Activated T-cell treated with anti-CD3 and anti-CD28 coated beads, Interleukin-2, amount 50 U/mL, for 24 hours (primary cell): ENCODE measurements at regions not wholly inside any gene's neighbourhood (a gene's known extent, or its start where the extent isn't known, plus 50 kb on each side); places are given as distances from the start of the nearest gene placed in this dataset.

Source experiments
- DNase-seq: peaks from one replicate; pipeline ENCODE4 v3.0.0-alpha.2; 2020
- H3K27ac Mint-ChIP-seq: 2 replicates; pipeline ENCODE4 v1.8.0; 2020; ENCODE audit warnings: mild to moderate bottlenecking, mixed read lengths
- H3K27me3 Mint-ChIP-seq: 2 replicates; pipeline ENCODE4 v1.8.0; 2020; ENCODE audit warnings: mixed read lengths
- H3K36me3 Mint-ChIP-seq: 2 replicates; pipeline ENCODE4 v1.8.0; 2020; ENCODE audit warnings: low read depth, mixed read lengths
- H3K4me1 Mint-ChIP-seq: 2 replicates; pipeline ENCODE4 v1.8.0; 2020; ENCODE audit warnings: low read depth, mixed read lengths
- H3K4me3 Mint-ChIP-seq: 2 replicates; pipeline ENCODE4 v1.8.0; 2020; ENCODE audit warnings: mild to moderate bottlenecking, moderate library complexity, mixed read lengths
- H3K9me3 Mint-ChIP-seq: 2 replicates; pipeline ENCODE4 v1.8.0; 2020; ENCODE audit warnings: mixed read lengths

DNA sequence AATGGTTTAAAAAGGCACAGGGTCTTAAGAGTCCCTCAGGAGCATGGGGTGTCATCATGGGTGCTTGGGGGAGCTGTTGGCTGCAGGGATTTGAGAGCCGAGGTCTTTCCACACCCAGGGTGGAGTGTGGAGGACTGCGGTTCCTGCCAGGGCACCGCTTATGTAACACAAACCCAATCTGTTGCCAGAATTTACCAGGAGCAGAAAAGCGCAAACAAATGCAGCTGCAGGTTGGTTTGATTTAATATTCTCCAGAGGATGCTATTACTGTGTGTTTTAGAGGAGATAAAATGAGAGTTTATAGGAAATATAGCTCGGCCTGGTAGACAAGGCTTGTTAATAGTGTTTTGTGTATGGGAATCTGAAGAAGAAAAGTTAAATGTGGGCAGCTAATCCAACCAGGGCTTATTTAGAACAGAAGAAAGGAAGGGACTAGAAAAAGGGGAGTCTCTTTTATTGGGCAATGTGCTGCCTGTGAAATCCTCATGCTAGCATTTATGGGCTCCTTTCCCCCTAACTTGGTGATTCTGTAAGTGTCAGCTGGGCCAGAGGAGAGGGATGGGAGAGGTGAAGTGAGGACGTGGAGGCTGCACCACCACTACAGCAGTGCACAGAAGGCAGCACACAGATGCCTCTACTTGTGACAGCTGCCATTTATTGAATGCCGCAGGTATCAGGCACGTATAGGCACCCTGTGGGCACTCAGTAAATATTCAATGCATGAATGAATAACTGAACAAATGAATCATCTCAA is 174.7 kb downstream of the KATNIP start:
- Mint-ChIP-seq H3K27me3 (no peaks in the 10 kb centered on the region), H3K4me1 (peaks cover 1% of the 10 kb centered on the region), H3K4me3 (no peak overlapping the region), H3K9me3 (no peaks in the 10 kb centered on the region), H3K27ac (no peak overlapping the region), H3K36me3 (peaks cover 62% of the 10 kb centered on the region)
- no peak for DNase-seq

DNA sequence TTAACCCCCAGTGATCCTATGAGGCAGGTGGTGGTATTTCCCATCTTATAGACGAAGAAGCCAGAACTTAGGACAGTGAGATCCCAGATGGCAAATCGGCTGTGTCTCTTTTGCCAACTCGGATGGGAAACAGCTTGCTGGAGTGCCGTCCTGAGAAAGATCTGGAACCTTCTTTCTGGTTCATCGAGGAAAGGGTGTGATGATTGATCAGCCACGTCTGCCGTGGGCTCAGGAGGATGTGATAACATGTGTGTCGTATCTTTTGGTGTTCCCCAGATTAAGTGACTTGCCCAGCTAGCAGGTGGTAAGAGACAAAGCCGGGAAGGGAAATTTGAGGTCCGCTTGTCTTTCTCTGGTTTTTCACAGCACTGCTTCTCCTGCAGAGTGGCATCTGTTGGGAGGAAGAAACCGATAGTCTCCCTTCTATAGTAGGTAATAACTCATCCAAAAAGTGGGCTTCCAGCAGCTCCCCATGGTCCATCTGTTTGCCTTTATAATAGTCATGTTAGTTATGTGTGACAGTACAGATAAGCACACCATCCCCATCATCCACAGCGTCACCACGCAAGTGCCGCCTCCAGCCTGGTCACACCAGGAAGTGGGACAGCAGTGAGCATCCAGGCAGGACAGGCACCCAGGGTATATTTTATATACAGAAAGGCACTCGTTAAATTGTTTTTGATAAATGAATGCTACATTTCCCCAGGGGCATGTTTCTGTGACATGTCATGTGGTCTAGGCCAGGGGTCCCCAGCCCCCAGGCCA is 175.5 kb downstream of the KATNIP start:
- no peak overlapping the region for H3K4me3 Mint-ChIP-seq
- DNase-seq: no peak
- no peaks in the 10 kb centered on the region for H3K27me3 Mint-ChIP-seq
- peaks cover 3% of the 10 kb centered on the region for H3K4me1 Mint-ChIP-seq
- H3K27ac Mint-ChIP-seq: no peak overlapping the region
- H3K9me3 Mint-ChIP-seq: no peaks in the 10 kb centered on the region
- H3K36me3 Mint-ChIP-seq: peaks cover 61% of the 10 kb centered on the region

DNA sequence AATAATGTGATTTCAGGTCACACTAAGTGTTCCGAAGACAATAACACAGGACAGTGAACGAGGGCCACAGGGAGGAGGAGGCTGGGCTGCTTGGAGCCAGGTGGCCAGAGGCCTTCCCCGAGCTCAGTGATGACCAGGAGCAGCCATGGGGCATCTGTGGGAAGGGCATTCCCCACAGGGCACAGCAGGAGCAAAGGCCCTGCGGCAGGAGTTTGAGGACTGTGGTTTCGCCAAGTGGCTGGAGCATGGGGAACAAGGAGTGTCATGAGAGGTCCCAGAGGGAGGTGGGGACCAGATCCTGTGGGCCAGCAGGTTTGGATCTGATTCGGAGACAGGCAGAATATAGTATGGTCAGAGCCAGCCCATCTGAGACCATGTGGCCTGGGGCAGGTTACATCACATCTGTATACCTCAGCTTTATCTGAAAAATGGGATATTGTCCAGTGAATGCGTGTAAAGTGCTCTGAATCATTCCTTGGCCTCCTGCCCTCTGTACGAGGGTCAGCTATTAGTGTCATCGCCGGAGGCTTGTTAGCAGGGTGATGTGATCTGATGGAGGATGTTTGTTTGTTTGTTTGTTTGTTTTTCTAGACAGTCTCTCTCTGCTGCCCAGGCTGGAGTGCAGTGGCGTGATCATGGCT is 176.8 kb downstream of the KATNIP start:
- Mint-ChIP-seq H3K9me3 (no peaks in the 10 kb centered on the region), H3K27me3 (no peaks in the 10 kb centered on the region), H3K4me3 (no peak overlapping the region), H3K4me1 (peaks cover 3% of the 10 kb centered on the region), H3K27ac (no peak overlapping the region), H3K36me3 (peaks cover 52% of the 10 kb centered on the region)
- no peak for DNase-seq

DNA sequence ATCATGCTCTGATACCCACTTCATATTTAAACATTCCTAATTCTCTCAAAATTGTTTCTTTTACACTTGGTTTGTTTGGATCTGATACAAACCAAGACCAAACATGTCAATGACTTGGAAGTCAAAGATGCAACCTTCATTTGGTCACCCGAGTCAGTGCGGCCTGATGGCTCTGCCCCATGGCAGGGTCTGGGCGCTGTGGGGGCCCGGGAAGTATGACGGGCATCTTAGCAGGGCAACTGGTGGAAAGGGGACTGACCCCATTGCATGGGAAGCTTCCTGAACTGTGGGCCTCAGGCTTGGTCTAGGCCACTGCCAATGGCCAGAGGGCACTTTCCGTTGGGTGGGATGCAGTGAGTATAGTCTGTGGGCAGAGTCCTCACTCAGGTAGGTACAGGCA is 178.0 kb downstream of the KATNIP start:
- no peak for DNase-seq
- no peaks in the 10 kb centered on the region for H3K9me3 Mint-ChIP-seq
- H3K4me1 Mint-ChIP-seq: peaks cover 3% of the 10 kb centered on the region
- H3K27me3 Mint-ChIP-seq: no peaks in the 10 kb centered on the region
- H3K36me3 Mint-ChIP-seq: peaks cover 44% of the 10 kb centered on the region
- H3K4me3 Mint-ChIP-seq: no peak overlapping the region
- no peak overlapping the region for H3K27ac Mint-ChIP-seq

DNA sequence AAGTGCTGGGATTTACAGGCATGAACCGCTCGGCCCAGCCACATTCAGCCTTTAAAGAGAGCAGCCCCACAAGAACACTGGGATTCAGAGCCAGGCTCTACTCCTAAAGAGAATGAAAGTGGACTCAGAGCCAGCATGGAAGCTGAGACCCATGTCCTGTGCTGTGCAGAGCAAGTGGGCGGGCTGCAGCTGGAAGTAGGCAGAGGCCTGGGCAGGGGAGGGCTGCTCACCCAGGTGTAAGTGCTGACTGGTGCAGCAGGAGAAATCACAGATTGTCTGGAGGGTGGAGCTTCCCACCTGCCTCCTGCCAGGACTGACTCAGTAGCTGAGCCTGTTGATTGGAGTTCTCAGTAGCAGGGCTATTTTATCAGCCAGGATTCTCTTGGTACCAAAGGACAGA is 178.7 kb downstream of the KATNIP start:
- H3K27ac Mint-ChIP-seq: no peak overlapping the region
- H3K27me3 Mint-ChIP-seq: no peaks in the 10 kb centered on the region
- H3K4me1 Mint-ChIP-seq: peaks cover 3% of the 10 kb centered on the region
- H3K9me3 Mint-ChIP-seq: no peaks in the 10 kb centered on the region
- DNase-seq: no peak
- H3K4me3 Mint-ChIP-seq: no peak overlapping the region
- H3K36me3 Mint-ChIP-seq: peaks cover 44% of the 10 kb centered on the region

DNA sequence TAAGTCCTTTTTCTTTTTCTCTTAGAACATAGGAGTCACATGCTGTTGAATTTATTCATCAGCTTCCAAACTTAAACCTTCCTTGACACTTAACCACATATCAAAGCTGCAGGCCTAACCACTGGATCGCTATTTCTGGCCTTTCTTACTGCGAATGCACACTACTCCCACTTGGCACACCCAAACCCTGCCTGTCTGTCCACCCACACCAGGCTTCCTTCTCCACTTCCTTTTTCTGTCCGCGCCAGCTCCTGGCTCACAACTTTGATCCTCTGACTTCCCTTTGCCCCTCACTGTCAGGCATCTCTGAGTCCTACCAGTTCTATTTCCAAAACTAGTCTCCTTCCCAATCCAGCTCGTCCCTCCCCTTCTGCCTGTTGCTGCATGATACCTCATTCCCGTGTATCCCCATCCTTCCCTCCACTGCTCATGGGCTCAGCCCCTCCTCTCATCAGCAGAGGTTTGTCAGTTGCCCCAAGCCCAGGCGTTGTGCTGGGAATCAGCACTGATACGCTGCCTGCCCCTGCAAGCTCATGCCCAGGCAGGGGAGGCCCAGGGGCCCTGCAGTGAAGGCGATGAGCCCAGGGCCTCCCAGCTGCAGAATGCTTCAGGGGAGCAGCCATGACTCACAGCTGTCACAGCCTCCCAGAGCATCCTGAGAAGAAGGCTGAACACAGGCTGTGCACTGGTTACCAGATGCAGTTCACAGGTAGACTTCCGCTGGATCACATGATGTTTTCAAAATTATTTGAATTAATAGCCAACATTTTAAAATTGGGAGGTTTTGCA is 179.8 kb downstream of the KATNIP start:
- no peak overlapping the region for H3K4me3 Mint-ChIP-seq
- peaks cover 34% of the 10 kb centered on the region for H3K36me3 Mint-ChIP-seq
- H3K27ac Mint-ChIP-seq: peak overlapping the region; percentile 12
- peaks cover 3% of the 10 kb centered on the region for H3K4me1 Mint-ChIP-seq
- no peak for DNase-seq
- H3K27me3 Mint-ChIP-seq: no peaks in the 10 kb centered on the region
- no peaks in the 10 kb centered on the region for H3K9me3 Mint-ChIP-seq

DNA sequence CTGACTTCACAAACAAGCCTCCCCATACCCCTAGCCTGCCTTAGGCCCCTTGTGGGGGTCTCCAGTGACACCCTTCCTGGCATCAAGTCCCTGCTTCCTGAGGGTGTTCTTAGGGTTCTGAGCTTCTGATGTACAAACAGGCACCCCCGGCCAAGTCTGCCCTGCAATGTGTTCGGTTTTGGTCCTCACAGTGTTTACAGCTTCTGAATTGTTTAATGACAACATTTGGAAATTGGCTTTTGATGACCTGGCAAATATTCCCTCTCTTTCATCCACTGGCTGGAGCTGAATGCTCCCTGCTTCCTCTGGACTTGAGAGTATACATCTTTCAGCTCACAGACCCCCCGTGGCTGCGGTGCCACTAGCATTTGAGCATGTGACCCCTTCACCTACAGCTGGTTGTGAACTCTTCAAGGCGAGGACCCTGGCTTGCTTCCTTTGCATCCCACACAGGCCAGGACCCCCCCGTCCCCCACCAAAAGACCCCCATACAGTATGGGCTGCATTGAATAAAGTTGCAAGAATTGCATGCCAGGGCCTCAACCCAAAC is 180.8 kb downstream of the KATNIP start:
- Mint-ChIP-seq H3K4me3 (no peak overlapping the region), H3K4me1 (peaks cover 3% of the 10 kb centered on the region), H3K27me3 (no peaks in the 10 kb centered on the region), H3K36me3 (peaks cover 29% of the 10 kb centered on the region), H3K9me3 (no peaks in the 10 kb centered on the region), H3K27ac (no peak overlapping the region)
- no peak for DNase-seq

DNA sequence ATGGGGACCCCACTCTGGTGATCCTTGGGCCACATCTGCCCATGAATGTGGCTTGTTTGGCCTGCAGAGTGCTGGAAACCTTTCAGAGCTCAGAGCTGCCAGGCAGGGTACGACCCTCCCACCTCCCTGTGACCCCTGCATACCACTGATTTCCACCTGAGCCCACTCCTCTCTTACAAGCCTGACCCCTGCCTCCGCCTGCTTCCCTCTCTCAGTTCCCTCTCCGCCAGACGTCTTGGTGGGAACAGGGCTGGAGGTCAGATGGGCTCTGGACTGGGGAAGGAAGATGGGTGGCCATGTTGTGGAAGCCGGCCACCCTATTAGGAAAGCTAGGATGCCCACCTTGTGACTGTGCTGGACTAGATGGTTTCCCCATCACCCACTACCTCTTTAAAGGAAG is 185.1 kb downstream of the KATNIP start:
- Mint-ChIP-seq H3K4me1 (no peaks in the 10 kb centered on the region), H3K27ac (no peak overlapping the region), H3K4me3 (no peak overlapping the region), H3K9me3 (no peaks in the 10 kb centered on the region), H3K27me3 (no peaks in the 10 kb centered on the region), H3K36me3 (peaks cover 19% of the 10 kb centered on the region)
- DNase-seq: no peak

DNA sequence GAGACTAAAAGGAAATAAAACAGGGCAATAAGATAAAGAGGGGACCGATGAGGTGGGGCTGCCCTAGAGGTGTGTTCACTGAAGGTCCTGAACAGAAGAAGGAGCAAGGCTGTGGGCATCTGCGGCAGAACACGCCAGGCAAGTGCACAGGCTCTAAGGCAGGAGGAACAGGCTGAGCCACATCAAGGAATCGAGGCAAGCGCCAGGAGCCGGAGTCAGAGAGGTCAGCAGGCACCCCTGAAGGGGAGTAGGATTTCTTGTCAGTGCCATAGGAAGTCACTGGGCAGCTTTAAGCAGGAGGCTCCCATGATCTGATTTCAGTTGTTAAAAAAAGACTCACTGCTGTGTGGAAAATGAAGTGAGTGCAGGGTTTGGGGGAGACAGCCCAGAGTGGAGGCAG is 186.5 kb downstream of the KATNIP start:
- Mint-ChIP-seq H3K9me3 (no peaks in the 10 kb centered on the region), H3K4me3 (no peak overlapping the region), H3K4me1 (no peaks in the 10 kb centered on the region), H3K27ac (no peak overlapping the region), H3K27me3 (no peaks in the 10 kb centered on the region), H3K36me3 (peaks cover 22% of the 10 kb centered on the region)
- DNase-seq: no peak

DNA sequence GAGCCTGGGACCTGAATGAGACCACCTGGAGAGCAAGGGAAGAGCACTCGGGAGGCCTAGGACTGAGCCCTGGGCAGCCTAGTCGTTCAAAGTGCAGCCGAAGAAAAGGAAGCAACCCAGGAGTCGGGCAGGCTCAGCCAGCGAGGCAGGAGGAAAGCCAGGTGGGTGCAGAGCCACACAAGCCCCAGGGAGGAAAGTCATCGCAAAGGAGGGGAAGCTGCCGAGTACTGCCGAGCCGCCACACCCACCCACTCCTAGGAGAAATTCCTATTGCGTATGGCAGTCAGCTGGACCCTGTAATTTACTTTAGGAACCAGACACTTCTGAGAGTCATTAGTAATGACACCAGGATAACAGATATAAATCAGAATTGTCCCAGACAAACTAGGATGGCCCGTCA is 187.6 kb downstream of the KATNIP start:
- no peaks in the 10 kb centered on the region for H3K4me1 Mint-ChIP-seq
- H3K36me3 Mint-ChIP-seq: peaks cover 25% of the 10 kb centered on the region
- H3K27me3 Mint-ChIP-seq: no peaks in the 10 kb centered on the region
- no peaks in the 10 kb centered on the region for H3K9me3 Mint-ChIP-seq
- DNase-seq: no peak
- no peak overlapping the region for H3K27ac Mint-ChIP-seq
- no peak overlapping the region for H3K4me3 Mint-ChIP-seq
